Lung (tissue), 11 donors: ENCODE measurements at regions not wholly inside any gene's neighbourhood (a gene's known extent, or its start where the extent isn't known, plus 50 kb on each side); places are given as distances from the start of the nearest gene placed in this dataset.
A peak's percentile ranks its signal among the peaks of the same experiment; 100 is the strongest.

Experiments
- ATAC-seq: fragments of 200-7000 bp; cut with Tn5 transposase; one replicate; pipeline ENCODE4 v1.9.1; 2020; ENCODE audit warnings: moderate number of reproducible peaks; ENCODE audit not compliant: insufficient read depth, low FRiP score
- DNase-seq, 3 donors: peaks; one replicate each; pipeline ENCODE4 v3.0.0-alpha.2; 2013 to 2017
- H3K27ac ChIP-seq, 2 donors: one replicate each; pipeline ENCODE4 v1.5.1; 2013; ENCODE audit warnings: mild to moderate bottlenecking in 2 of 2, moderate library complexity in 2 of 2, control low read depth in 1 of 2, inconsistent platforms in 1 of 2, low read depth in 1 of 2, low read length in 1 of 2
- H3K27me3 ChIP-seq, 3 donors: one replicate each; pipeline ENCODE4 v1.5.1; 2013; ENCODE audit warnings: low read length in 2 of 3; ENCODE audit not compliant: control insufficient read depth in 3 of 3, insufficient read depth in 3 of 3
- H3K36me3 ChIP-seq, 4 donors: one replicate each; pipeline ENCODE4 v1.5.1; 2013; ENCODE audit warnings: low read length in 4 of 4, mild to moderate bottlenecking in 1 of 4, moderate library complexity in 1 of 4; ENCODE audit not compliant: control insufficient read depth in 4 of 4, insufficient read depth in 4 of 4
- H3K4me1 ChIP-seq, 5 donors: one replicate each; pipeline ENCODE4 v1.5.1; 2013; ENCODE audit warnings: low read length in 5 of 5, mild to moderate bottlenecking in 2 of 5, moderate library complexity in 1 of 5; ENCODE audit not compliant: control insufficient read depth in 5 of 5, insufficient read depth in 5 of 5
- H3K4me3 ChIP-seq: one replicate; pipeline ENCODE4 v1.5.1; 2013; ENCODE audit warnings: mild to moderate bottlenecking, control low read depth, moderate library complexity
- H3K9ac ChIP-seq, 2 donors: one replicate each; pipeline ENCODE4 v1.5.1; 2013; ENCODE audit warnings: low read length in 2 of 2, control low read depth in 1 of 2; ENCODE audit not compliant: insufficient read depth in 1 of 2
- H3K9me3 ChIP-seq, 4 donors: one replicate each; pipeline ENCODE4 v1.5.1; 2013; ENCODE audit warnings: low read length in 3 of 4, mild to moderate bottlenecking in 1 of 4, moderate library complexity in 1 of 4; ENCODE audit not compliant: control insufficient read depth in 4 of 4, insufficient read depth in 3 of 4
- WGBS, 2 donors: extraction: QIAGEN DNeasy Blood & Tissue Kit; methylation state at CpG; one replicate each; pipeline ENCODE4 v1.1.7; 2013; 5-methylcytosine and 5-hydroxymethylcytosine counted together
- TF ChIP-seq, protein P1 (sequence below): IDR thresholded peaks from 2 replicates; pipeline ENCODE4 v1.5.1; 2012; ENCODE audit warnings: mild to moderate bottlenecking; ENCODE audit errors: control extremely low read depth, extremely low read depth
- donor health status: control.
- donor health status: control.
- donor health status: Bipolar disorder and iron deficiency.
- donor health status: healthy.
- donor health status: DM: yes; HTN: yes; CAD: no.

DNA sequence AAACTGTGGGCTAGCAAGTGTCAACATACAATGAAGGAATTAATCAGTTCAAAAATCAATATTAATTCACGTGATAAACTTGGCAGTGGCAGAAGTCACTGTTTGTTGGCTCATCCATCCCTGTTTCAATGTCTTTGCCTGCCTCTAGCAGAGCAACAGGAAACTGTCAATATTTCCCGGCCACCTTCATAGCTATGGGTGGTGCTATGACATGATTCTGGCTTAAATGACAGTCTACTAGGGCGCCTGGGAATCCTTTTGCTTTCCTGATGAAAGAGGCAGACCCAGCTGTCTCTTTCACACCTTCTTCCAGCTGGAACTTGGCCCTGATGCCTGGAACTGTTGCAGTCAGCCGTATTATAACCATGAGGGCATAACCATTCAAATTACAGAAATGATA, 72.1 kb upstream of the DNAH5 start:
- no peak for ATAC-seq
- Histone ChIP-seq H3K4me3 (no peak overlapping the region), H3K36me3 (no peaks in the 10 kb centered on the region), H3K9me3 (peaks cover 0 to 9% (median 0%) of the 10 kb centered on the region in 4 donors), H3K27ac (no peak overlapping the region), H3K4me1 (peaks cover 0 to 1% (median 0%) of the 10 kb centered on the region in 5 donors), H3K27me3 (peaks cover 0 to 7% (median 6%) of the 10 kb centered on the region in 3 donors), H3K9ac (no peak overlapping the region)
- no peak for DNase-seq
- TF ChIP-seq, protein P1, sequence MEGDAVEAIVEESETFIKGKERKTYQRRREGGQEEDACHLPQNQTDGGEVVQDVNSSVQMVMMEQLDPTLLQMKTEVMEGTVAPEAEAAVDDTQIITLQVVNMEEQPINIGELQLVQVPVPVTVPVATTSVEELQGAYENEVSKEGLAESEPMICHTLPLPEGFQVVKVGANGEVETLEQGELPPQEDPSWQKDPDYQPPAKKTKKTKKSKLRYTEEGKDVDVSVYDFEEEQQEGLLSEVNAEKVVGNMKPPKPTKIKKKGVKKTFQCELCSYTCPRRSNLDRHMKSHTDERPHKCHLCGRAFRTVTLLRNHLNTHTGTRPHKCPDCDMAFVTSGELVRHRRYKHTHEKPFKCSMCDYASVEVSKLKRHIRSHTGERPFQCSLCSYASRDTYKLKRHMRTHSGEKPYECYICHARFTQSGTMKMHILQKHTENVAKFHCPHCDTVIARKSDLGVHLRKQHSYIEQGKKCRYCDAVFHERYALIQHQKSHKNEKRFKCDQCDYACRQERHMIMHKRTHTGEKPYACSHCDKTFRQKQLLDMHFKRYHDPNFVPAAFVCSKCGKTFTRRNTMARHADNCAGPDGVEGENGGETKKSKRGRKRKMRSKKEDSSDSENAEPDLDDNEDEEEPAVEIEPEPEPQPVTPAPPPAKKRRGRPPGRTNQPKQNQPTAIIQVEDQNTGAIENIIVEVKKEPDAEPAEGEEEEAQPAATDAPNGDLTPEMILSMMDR: no peak
- WGBS, 2 donors: 50 to 67% methylated on average over 4 of the region's 4 CpGs

DNA sequence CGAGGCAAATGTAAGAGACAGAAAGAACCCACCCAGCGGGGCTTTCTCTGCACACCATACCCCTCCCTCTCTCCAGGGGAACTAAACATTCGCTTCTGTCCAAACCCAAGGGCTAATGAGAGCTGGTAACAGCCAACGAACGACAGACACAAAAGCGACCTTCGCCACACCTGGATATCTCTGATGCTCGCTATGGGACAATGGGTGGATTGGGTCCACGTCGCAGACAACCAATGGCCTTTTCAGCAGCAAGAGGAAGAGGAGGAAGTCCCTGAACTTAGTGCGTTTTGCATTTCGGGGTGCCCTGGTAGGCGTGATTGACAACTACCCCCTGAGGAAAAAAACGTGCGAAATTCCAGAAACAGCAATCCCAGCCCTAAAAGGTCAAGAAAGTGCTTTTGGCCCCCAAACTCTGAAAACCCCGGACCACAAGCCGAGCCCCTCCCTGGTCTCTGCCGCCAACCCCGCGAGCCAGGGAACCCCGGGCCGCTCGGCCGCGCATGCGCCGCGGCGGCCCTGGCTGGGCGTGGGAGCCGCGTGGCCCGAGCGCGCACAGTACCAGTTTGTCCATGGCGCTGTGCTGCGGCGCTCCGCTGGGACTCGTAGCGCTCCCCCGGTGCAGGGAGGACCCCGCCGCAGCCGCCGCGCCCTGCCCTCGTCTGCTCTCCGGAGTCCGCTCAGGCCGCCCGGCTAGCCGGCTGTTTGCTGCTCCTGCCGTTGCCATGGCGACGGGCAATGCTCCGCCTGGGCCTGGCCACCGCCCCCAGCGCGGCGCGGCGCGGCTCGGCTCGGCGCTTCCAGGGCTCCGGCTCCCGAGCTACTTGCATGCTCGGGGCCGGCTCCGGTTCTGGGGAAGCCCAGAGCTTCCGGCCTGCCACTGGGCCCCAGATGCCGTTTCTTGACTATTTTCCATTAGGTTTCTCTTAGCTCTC, 66.9 kb upstream of the DNAH5 start:
- Histone ChIP-seq H3K4me3 (peak overlapping the region; percentile 53), H3K27ac (peak overlapping the region; percentile 22 to 83)

DNA sequence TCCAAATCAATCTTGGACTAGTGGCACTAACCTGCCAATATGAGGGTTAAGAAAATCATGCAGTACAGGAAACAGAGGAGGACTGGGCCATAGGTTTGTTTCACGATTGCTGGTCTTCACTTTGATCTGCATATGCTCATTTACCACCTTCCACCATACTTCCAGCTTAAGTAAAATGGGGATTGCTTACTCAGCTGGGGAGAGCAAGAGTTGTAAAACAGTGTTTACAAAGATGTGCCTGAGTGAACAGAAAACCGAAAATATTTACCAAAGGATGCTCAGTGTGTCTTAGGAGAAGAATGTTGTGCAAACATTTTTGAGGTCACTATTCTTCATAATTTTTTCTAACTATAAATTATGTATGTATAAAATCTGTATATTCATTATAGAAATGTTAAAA, 65.1 kb upstream of the DNAH5 start:
- H3K9me3 ChIP-seq: peaks cover 0 to 2% (median 0%) of the 10 kb centered on the region in 4 donors
- DNase-seq: no peak
- H3K36me3 ChIP-seq: no peaks in the 10 kb centered on the region
- H3K4me3 ChIP-seq: no peak overlapping the region
- H3K27ac ChIP-seq: peak overlapping the region in 1 of 2 donors; percentile 80
- TF ChIP-seq, protein P1: no peak
- no peak for ATAC-seq
- no peak overlapping the region for H3K9ac ChIP-seq
- WGBS, 2 donors: 61 to 83% methylated on average over 2 of the region's 2 CpGs
- peaks cover 0 to 9% (median 4%) of the 10 kb centered on the region in 5 donors for H3K4me1 ChIP-seq
- peaks cover 0 to 11% (median 6%) of the 10 kb centered on the region in 3 donors for H3K27me3 ChIP-seq

More for the DNA sequence above, 66.9 kb upstream of the DNAH5 start:
- peak overlapping the region in 1 of 2 donors; percentile 50 for H3K9ac ChIP-seq
- H3K4me1 ChIP-seq: peaks cover 0 to 7% (median 4%) of the 10 kb centered on the region in 5 donors
- H3K27me3 ChIP-seq: peaks cover 0 to 6% (median 6%) of the 10 kb centered on the region in 3 donors
- H3K9me3 ChIP-seq: no peaks in the 10 kb centered on the region
- 1 to 2% methylated on average over 70 to 74 of the region's 74 CpGs for WGBS, 2 donors
- H3K36me3 ChIP-seq: no peaks in the 10 kb centered on the region
- DNase-seq (peak; percentile 90 to 93 (median 91)), ATAC-seq (peak; percentile 88)
- TF ChIP-seq, protein P1: no peak
